Mesendoderm (in vitro differentiated cells): ENCODE measurements at regions not wholly inside any gene's neighbourhood (a gene's known extent, or its start where the extent isn't known, plus 50 kb on each side); places are given as distances from the start of the nearest gene placed in this dataset.

Source experiments
- DNase-seq: peaks from one replicate; pipeline ENCODE4 v3.0.0; 2013
- H2AK5ac ChIP-seq: 2 replicates; pipeline ENCODE4 v1.6.1; 2013; ENCODE audit warnings: low read length, inconsistent platforms
- H2BK120ac ChIP-seq: 2 replicates; pipeline ENCODE4 v1.6.1; 2013; ENCODE audit warnings: low read depth, mild to moderate bottlenecking, low read length, moderate library complexity, mixed read lengths
- H2BK15ac ChIP-seq: replicated peaks from 2 replicates; pipeline ENCODE4 v1.6.1; 2013; ENCODE audit warnings: low read depth, mild to moderate bottlenecking, moderate library complexity
- H2BK5ac ChIP-seq: 2 replicates; pipeline ENCODE4 v1.6.1; 2013; ENCODE audit warnings: low read length, inconsistent platforms
- H3K18ac ChIP-seq: 2 replicates; pipeline ENCODE4 v1.6.1; 2013; ENCODE audit warnings: mild to moderate bottlenecking, low read length, mixed read lengths
- H3K23ac ChIP-seq: one replicate; pipeline ENCODE4 v1.6.1; 2013; ENCODE audit warnings: low read length
- H3K27ac ChIP-seq: 2 replicates; pipeline ENCODE4 v1.5.1; 2013; ENCODE audit warnings: low read depth, mild to moderate bottlenecking, inconsistent platforms, low read length, moderate library complexity
- H3K27me3 ChIP-seq: 2 replicates; pipeline ENCODE4 v1.6.1; 2013; ENCODE audit warnings: low read length, control low read depth, mild to moderate bottlenecking, inconsistent platforms; ENCODE audit not compliant: insufficient read depth, poor library complexity
- H3K36me3 ChIP-seq: 2 replicates; pipeline ENCODE4 v1.6.1; 2013; ENCODE audit warnings: low read length, inconsistent platforms; ENCODE audit not compliant: control insufficient read depth, insufficient read depth
- H3K4ac ChIP-seq: one replicate; pipeline ENCODE4 v1.6.1; 2013; ENCODE audit warnings: low read depth, mild to moderate bottlenecking, low read length, moderate library complexity
- H3K4me1 ChIP-seq: 2 replicates; pipeline ENCODE4 v1.6.1; 2013; ENCODE audit warnings: low read depth, low read length, inconsistent platforms; ENCODE audit not compliant: control insufficient read depth
- H3K4me2 ChIP-seq: 2 replicates; pipeline ENCODE4 v1.6.1; 2013; ENCODE audit warnings: low read length
- H3K4me3 ChIP-seq: 2 replicates; pipeline ENCODE4 v1.5.1; 2013; ENCODE audit warnings: mild to moderate bottlenecking, low read length
- H3K56ac ChIP-seq: one replicate; pipeline ENCODE4 v1.6.1; 2013; ENCODE audit warnings: low read length
- H3K79me1 ChIP-seq: 2 replicates; pipeline ENCODE4 v1.6.1; 2013; ENCODE audit warnings: low read length, inconsistent platforms
- H3K79me2 ChIP-seq: 2 replicates; pipeline ENCODE4 v1.6.1; 2013; ENCODE audit warnings: mild to moderate bottlenecking, low read length; ENCODE audit not compliant: control insufficient read depth, insufficient read depth
- H3K9ac ChIP-seq: 2 replicates; pipeline ENCODE4 v1.6.1; 2013; ENCODE audit warnings: low read length, inconsistent platforms
- H4K5ac ChIP-seq: one replicate; pipeline ENCODE4 v1.6.1; 2013; ENCODE audit warnings: low read length
- H4K8ac ChIP-seq: one replicate; pipeline ENCODE4 v1.6.1; 2013; ENCODE audit warnings: low read depth, mild to moderate bottlenecking, control low read depth, low read length, moderate library complexity
- WGBS: extraction: QIAGEN DNeasy Blood & Tissue Kit; methylation state at CpG from one replicate; pipeline ENCODE4 v1.1.7; 2013; ENCODE audit warnings: low lambda C conversion rate, missing lambda C conversion rate; ENCODE audit not compliant: insufficient coverage; ENCODE audit errors: extremely low coverage; 5-methylcytosine and 5-hydroxymethylcytosine counted together

DNA sequence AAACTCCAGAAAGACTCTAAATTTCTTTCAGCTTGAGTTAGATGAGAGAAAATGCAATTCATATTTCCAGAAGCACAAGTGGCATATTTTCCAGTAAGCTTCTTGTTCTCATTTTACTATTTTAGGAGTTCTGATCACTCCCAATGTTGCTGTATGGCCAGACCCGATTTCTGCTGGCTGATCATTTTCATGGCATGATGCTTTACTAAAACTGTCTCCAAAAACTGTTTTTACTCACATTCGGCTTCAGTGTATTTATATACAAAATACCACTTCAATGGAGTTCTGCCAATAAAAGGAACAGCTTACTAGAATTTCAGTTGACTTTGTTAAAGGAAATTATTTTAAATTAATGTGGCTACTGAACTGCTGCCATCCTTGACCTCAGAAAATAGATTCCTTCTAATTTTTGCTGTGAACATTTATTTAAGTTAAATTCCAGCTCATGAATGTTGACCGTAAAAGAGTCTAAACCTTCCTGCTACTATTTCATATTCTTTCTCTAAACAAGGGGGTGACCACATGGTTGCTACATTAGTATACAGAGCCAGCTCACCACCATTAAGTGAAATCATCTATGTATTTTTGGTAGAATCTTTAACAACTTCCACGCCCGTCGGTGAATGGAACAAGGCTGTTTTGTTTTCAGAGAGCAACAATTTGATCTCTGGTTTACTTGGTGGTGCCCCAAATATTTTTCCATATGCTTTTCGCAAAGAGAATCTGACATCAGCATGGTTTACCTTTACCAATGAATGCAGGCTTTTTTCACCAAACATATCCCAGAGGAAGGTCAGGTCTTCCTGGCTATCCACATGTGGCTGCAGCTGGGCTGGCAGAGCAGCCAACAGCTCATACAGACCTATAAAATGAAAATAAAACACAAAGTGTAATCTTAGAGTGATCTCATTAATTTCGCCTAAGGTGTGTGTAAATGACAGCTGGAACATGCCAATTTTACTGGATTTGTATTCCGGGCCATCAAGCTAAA, 101.2 kb downstream of the MPP7 start:
- H3K18ac ChIP-seq: no peak overlapping the region
- H4K5ac ChIP-seq: no peak overlapping the region
- no peak overlapping the region for H3K9ac ChIP-seq
- DNase-seq: no peak
- no peak overlapping the region for H2BK15ac ChIP-seq
- H2BK120ac ChIP-seq: no peak overlapping the region
- H3K4me2 ChIP-seq: no peak overlapping the region
- H3K27ac ChIP-seq: no peak overlapping the region
- no peaks in the 10 kb centered on the region for H3K79me2 ChIP-seq
- H2BK5ac ChIP-seq: no peak overlapping the region
- H3K56ac ChIP-seq: no peak overlapping the region
- no peak overlapping the region for H3K4me3 ChIP-seq
- no peaks in the 10 kb centered on the region for H3K27me3 ChIP-seq
- H2AK5ac ChIP-seq: no peak overlapping the region
- no peak overlapping the region for H3K4ac ChIP-seq
- no peaks in the 10 kb centered on the region for H3K36me3 ChIP-seq
- H3K4me1 ChIP-seq: no peaks in the 10 kb centered on the region
- WGBS: no CpG with 5 or more reads among the region's 9 CpGs
- H3K23ac ChIP-seq: no peak overlapping the region
- no peak overlapping the region for H4K8ac ChIP-seq
- H3K79me1 ChIP-seq: no peaks in the 10 kb centered on the region

DNA sequence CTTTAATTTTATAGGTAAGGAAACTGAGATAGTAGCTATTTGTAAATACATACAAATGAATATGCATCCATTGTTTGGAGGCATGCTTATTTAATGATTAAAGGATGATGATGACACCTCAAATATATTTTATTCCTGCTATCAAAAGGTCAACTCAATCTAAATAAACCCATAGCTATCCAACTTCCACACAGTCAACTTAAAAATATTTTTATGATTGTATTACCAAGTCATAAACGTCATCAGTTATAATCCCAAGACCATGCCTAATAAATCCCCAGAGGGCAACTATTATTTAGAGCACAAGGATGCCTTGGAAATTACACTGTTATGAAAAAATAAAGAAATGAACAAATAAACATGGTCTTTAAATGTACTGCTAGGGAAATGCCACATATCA, 102.1 kb downstream of the MPP7 start:
- WGBS: no CpG with 5 or more reads among the region's 1 CpG
- H3K27ac ChIP-seq: no peak overlapping the region
- H3K27me3 ChIP-seq: no peaks in the 10 kb centered on the region

DNA sequence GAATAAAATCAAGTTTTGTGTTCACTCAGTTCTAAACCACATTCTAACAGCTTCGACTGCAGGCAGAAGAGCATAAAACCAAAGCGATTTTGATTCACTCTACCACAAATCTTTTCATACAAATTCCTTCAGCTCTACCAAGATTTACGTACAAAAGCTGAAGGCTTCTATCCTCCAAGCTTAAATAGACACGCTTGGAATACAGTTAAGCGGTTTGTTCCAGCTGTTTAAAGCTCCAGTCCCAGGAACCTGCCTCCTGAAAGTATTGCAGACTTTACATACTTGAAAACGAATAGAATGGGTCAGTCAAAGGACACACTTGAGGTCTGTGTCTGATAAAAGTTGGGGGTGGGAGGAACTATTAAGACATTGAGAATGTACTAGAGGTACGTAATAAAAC, 102.9 kb downstream of the MPP7 start:
- no peak overlapping the region for H3K4me2 ChIP-seq
- H3K79me2 ChIP-seq: no peaks in the 10 kb centered on the region
- no peak overlapping the region for H3K23ac ChIP-seq
- H3K4ac ChIP-seq: no peak overlapping the region
- no peak overlapping the region for H3K27ac ChIP-seq
- no peaks in the 10 kb centered on the region for H3K27me3 ChIP-seq
- no peak overlapping the region for H3K18ac ChIP-seq
- no peaks in the 10 kb centered on the region for H3K36me3 ChIP-seq
- H3K4me1 ChIP-seq: no peaks in the 10 kb centered on the region
- H3K9ac ChIP-seq: no peak overlapping the region
- no peak overlapping the region for H4K5ac ChIP-seq
- no peak overlapping the region for H4K8ac ChIP-seq
- no peak overlapping the region for H2BK5ac ChIP-seq
- H2AK5ac ChIP-seq: no peak overlapping the region
- no peak for DNase-seq
- no peaks in the 10 kb centered on the region for H3K79me1 ChIP-seq
- no peak overlapping the region for H3K56ac ChIP-seq
- no peak overlapping the region for H3K4me3 ChIP-seq
- H2BK15ac ChIP-seq: no peak overlapping the region
- WGBS: no CpG with 5 or more reads among the region's 7 CpGs
- no peak overlapping the region for H2BK120ac ChIP-seq

More for the DNA sequence above, 102.1 kb downstream of the MPP7 start:
- Histone ChIP-seq H4K8ac (no peak overlapping the region), H3K79me1 (no peaks in the 10 kb centered on the region), H4K5ac (no peak overlapping the region), H2BK5ac (no peak overlapping the region), H3K4me3 (no peak overlapping the region), H3K4me2 (no peak overlapping the region), H3K23ac (no peak overlapping the region), H3K36me3 (no peaks in the 10 kb centered on the region), H2BK15ac (no peak overlapping the region), H2BK120ac (no peak overlapping the region), H3K56ac (no peak overlapping the region), H2AK5ac (no peak overlapping the region), H3K79me2 (no peaks in the 10 kb centered on the region), H3K9ac (no peak overlapping the region), H3K4ac (no peak overlapping the region), H3K4me1 (no peaks in the 10 kb centered on the region), H3K18ac (no peak overlapping the region)
- DNase-seq: no peak

DNA sequence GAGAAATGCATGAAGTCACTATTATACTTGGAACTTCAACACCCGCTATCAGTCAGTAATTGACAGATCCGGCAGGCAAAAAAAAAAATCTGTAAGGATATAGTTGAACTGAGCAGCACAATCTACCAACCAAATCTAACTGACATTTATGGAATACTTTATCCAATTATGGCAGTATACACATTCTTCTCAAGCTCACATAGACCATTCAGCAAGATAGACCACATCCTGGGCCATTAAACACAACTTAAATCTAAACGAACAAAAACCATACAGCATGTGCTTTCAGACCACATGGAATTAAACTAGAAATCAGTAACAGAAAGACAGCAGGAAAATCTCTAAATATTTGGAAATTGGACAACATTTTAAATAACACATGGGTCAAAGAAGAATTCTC, 112.7 kb downstream of the MPP7 start:
- Histone ChIP-seq H3K27me3 (no peaks in the 10 kb centered on the region), H2BK5ac (no peak overlapping the region), H3K27ac (no peak overlapping the region), H3K56ac (no peak overlapping the region), H3K79me2 (no peaks in the 10 kb centered on the region), H3K4me2 (no peak overlapping the region), H3K79me1 (no peaks in the 10 kb centered on the region), H3K9ac (no peak overlapping the region), H3K4me1 (no peaks in the 10 kb centered on the region), H2BK15ac (no peak overlapping the region), H4K5ac (no peak overlapping the region), H2BK120ac (no peak overlapping the region), H3K4me3 (no peak overlapping the region), H3K36me3 (no peaks in the 10 kb centered on the region), H3K23ac (no peak overlapping the region), H2AK5ac (no peak overlapping the region), H3K4ac (no peak overlapping the region), H4K8ac (no peak overlapping the region), H3K18ac (no peak overlapping the region)
- no peak for DNase-seq
- no CpG with 5 or more reads among the region's 3 CpGs for WGBS

DNA sequence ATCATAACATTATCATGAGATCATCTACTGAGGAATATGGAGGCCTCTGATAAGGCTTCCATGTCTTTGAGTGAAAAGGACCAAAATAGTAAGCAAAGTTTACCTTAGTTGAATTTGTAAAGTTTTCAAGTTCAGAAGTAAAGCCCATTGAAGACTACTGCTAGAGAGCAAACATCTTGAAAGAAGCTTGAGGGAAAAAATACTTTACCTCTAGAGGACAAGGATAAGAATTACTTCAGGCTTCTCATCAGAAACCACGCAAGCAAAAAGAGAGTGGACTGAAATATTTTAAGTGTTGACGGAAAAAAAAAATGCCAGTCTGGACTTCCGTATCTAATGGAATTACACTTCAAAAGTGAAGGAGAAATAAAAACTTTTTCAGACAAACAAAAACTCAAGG, 114.3 kb downstream of the MPP7 start:
- Histone ChIP-seq H3K36me3 (no peaks in the 10 kb centered on the region), H4K5ac (no peak overlapping the region), H3K4me2 (no peak overlapping the region), H2BK5ac (no peak overlapping the region), H2BK120ac (no peak overlapping the region), H2AK5ac (no peak overlapping the region), H3K9ac (no peak overlapping the region), H3K18ac (no peak overlapping the region), H3K4me3 (no peak overlapping the region), H3K79me2 (no peaks in the 10 kb centered on the region), H3K4me1 (no peaks in the 10 kb centered on the region), H4K8ac (no peak overlapping the region), H2BK15ac (no peak overlapping the region), H3K4ac (no peak overlapping the region), H3K79me1 (no peaks in the 10 kb centered on the region), H3K27me3 (no peaks in the 10 kb centered on the region), H3K27ac (no peak overlapping the region), H3K23ac (no peak overlapping the region), H3K56ac (no peak overlapping the region)
- no peak for DNase-seq
- WGBS: no CpG with 5 or more reads among the region's 3 CpGs
